ENCODE measurements at regions not wholly inside any gene's neighbourhood (a gene's known extent, or its start where the extent isn't known, plus 50 kb on each side); places are given as distances from the start of the nearest gene placed in this dataset.

DNA sequence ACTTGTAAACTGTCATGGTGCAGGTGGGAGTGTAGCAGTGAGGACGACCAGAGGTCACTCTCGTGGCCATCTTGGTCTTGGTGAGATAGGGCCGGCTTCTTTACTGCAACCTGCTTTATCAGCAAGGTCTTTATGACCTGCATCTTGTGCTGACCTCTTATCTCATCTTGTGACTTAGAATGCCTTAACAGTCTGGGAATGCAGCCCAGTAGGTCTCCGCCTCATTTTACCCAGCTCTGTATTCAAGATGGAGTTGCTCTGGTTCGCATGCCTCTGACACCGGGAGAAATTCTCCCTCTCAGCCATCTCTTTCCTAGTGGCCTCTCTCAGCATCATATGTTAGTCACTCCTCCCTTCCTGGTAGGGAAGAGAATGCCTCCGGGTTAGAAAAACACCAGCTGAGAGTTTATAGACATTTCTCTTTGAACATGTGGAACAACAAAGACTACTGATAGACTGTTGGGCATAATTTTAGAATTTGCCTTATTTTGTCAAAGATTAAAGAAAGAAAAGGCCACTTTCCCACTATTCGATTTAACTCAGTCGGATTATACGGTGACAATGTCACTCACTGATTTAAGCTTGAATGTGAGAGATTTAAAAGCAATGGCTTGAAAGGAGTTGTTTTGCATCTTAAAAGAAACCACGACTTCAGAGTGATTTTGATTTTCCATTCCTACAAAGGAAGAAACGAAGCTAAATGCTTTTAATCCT is 67.9 kb upstream of the SNX9 start (continued):
- TF ChIP-seq PHF8 (IDR thresholded peaks at IDR 0.05; ENCODE audit: borderline replicate concordance, low read length) = no peak
- peak; percentile 83 for TF ChIP-seq ZFP1 (CRISPR knock-in tag; IDR thresholded peaks at IDR 0.05)
- TF ChIP-seq, protein P1, sequence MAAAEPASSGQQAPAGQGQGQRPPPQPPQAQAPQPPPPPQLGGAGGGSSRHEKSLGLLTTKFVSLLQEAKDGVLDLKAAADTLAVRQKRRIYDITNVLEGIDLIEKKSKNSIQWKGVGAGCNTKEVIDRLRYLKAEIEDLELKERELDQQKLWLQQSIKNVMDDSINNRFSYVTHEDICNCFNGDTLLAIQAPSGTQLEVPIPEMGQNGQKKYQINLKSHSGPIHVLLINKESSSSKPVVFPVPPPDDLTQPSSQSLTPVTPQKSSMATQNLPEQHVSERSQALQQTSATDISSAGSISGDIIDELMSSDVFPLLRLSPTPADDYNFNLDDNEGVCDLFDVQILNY (CRISPR knock-in tag; IDR thresholded peaks at IDR 0.05) = no peak
- TF ChIP-seq ILK (tag; IDR thresholded peaks at IDR 0.05; ENCODE audit: borderline replicate concordance, low read depth) = peak; percentile 93
- 0 out of 2 replicates have a peak, but pooled peaks have one; percentile 33 for TF ChIP-seq NCOR1 (IDR thresholded peaks at IDR 0.05)
- TF ChIP-seq, protein P2, sequence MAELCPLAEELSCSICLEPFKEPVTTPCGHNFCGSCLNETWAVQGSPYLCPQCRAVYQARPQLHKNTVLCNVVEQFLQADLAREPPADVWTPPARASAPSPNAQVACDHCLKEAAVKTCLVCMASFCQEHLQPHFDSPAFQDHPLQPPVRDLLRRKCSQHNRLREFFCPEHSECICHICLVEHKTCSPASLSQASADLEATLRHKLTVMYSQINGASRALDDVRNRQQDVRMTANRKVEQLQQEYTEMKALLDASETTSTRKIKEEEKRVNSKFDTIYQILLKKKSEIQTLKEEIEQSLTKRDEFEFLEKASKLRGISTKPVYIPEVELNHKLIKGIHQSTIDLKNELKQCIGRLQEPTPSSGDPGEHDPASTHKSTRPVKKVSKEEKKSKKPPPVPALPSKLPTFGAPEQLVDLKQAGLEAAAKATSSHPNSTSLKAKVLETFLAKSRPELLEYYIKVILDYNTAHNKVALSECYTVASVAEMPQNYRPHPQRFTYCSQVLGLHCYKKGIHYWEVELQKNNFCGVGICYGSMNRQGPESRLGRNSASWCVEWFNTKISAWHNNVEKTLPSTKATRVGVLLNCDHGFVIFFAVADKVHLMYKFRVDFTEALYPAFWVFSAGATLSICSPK (IDR thresholded peaks at IDR 0.05; ENCODE audit: borderline replicate concordance) = no peak
- TF ChIP-seq, protein P3, sequence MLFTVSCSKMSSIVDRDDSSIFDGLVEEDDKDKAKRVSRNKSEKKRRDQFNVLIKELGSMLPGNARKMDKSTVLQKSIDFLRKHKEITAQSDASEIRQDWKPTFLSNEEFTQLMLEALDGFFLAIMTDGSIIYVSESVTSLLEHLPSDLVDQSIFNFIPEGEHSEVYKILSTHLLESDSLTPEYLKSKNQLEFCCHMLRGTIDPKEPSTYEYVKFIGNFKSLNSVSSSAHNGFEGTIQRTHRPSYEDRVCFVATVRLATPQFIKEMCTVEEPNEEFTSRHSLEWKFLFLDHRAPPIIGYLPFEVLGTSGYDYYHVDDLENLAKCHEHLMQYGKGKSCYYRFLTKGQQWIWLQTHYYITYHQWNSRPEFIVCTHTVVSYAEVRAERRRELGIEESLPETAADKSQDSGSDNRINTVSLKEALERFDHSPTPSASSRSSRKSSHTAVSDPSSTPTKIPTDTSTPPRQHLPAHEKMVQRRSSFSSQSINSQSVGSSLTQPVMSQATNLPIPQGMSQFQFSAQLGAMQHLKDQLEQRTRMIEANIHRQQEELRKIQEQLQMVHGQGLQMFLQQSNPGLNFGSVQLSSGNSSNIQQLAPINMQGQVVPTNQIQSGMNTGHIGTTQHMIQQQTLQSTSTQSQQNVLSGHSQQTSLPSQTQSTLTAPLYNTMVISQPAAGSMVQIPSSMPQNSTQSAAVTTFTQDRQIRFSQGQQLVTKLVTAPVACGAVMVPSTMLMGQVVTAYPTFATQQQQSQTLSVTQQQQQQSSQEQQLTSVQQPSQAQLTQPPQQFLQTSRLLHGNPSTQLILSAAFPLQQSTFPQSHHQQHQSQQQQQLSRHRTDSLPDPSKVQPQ (CRISPR knock-in tag; IDR thresholded peaks at IDR 0.05; ENCODE audit: borderline replicate concordance) = peak; percentile 94
- TF ChIP-seq, protein P4, sequence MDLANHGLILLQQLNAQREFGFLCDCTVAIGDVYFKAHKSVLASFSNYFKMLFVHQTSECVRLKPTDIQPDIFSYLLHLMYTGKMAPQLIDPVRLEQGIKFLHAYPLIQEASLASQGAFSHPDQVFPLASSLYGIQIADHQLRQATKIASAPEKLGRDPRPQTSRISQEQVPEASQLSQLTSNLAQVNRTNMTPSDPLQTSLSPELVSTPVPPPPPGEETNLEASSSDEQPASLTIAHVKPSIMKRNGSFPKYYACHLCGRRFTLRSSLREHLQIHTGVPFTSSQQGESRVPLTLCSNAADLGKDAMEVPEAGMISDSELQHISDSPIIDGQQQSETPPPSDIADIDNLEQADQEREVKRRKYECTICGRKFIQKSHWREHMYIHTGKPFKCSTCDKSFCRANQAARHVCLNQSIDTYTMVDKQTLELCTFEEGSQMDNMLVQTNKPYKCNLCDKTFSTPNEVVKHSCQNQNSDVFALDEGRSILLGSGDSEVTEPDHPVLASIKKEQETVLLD (IDR thresholded peaks at IDR 0.05) = peak; percentile 31; the same call in 1 of the 2 replicates
- no peak for TF ChIP-seq ZFP36 (IDR thresholded peaks at IDR 0.05; ENCODE audit: low read depth, low read length, partially characterized antibody)
- no peak for TF ChIP-seq YY1 (IDR thresholded peaks at IDR 0.05; ENCODE audit: borderline replicate concordance in 1 of 3, control insufficient read depth in 1 of 3, extremely low read depth in 1 of 3, insufficient read depth in 3 of 3, insufficient read length in 1 of 3, insufficient replicate concordance in 2 of 3, low read depth in 1 of 3, low read length in 2 of 3)
- TF ChIP-seq, protein P5, sequence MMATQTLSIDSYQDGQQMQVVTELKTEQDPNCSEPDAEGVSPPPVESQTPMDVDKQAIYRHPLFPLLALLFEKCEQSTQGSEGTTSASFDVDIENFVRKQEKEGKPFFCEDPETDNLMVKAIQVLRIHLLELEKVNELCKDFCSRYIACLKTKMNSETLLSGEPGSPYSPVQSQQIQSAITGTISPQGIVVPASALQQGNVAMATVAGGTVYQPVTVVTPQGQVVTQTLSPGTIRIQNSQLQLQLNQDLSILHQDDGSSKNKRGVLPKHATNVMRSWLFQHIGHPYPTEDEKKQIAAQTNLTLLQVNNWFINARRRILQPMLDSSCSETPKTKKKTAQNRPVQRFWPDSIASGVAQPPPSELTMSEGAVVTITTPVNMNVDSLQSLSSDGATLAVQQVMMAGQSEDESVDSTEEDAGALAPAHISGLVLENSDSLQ (IDR thresholded peaks at IDR 0.05) = no peak
- TF ChIP-seq, protein P6, sequence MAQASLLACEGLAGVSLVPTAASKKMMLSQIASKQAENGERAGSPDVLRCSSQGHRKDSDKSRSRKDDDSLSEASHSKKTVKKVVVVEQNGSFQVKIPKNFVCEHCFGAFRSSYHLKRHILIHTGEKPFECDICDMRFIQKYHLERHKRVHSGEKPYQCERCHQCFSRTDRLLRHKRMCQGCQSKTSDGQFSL (CRISPR knock-in tag; IDR thresholded peaks at IDR 0.05) = no peak
- TF ChIP-seq, protein P6 (tag; IDR thresholded peaks at IDR 0.05) = peak in 1 of 2 experiments; percentile 98; a peak in 2 of 4 replicates
- TF ChIP-seq L3MBTL2 (IDR thresholded peaks at IDR 0.05) = no peak
- no peak for TF ChIP-seq THAP7 (CRISPR knock-in tag; IDR thresholded peaks at IDR 0.05)

All from K562 (cell line).